ENCODE measurements at regions not wholly inside any gene's neighbourhood (a gene's known extent, or its start where the extent isn't known, plus 50 kb on each side); places are given as distances from the start of the nearest gene placed in this dataset.

DNA sequence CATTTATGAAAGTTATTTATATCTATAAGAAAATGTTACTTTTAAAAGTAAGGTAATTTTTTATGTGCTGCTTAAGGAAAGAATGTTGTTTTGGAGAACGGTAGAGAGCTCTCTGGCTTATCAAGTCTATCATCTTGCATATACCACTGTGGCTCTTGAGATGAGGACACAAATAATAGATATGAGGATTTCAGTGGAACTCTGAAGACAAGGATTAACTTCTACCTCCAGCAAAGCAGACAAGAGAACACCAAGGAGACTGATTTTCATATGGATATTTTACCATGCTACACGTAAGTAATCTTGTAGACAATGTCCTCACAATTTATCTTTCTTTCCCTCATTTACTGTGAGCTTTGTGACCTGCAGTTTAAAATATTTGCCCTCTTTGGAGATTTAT, 557.5 kb upstream of the NDST4 start:
- ATAC-seq = no peak
- intact Hi-C loops (cut with DNase I, micrococcal nuclease) = no loop called here
- no peaks in the 10 kb centered on the region for H3K9me3 ChIP-seq

DNA sequence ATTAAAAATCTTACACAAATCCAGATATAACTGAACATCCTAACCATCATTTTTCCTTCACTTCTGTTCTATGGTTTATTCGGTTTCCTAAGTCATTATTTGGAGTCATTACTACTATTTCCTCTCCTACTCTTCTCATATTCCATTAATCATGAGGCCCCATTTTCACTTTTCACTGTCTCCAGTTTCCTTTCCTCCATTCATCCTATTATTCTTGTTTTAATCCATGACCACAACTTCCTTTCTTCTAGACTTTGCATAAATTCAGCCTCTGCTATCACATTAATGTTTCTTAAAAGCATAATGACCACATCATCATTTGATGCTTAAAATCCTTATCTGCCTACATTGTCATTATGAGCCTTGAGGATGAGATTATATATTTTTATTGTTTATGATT, 555.0 kb upstream of the NDST4 start:
- Histone ChIP-seq H3K4me1 (ENCODE audit: low read depth) (no peaks in the 10 kb centered on the region), H3K36me3 (ENCODE audit: low read depth) (no peaks in the 10 kb centered on the region), H3K4me3 (no peak overlapping the region), H3K9me3 (no peaks in the 10 kb centered on the region)
- TF ChIP-seq, protein P1, sequence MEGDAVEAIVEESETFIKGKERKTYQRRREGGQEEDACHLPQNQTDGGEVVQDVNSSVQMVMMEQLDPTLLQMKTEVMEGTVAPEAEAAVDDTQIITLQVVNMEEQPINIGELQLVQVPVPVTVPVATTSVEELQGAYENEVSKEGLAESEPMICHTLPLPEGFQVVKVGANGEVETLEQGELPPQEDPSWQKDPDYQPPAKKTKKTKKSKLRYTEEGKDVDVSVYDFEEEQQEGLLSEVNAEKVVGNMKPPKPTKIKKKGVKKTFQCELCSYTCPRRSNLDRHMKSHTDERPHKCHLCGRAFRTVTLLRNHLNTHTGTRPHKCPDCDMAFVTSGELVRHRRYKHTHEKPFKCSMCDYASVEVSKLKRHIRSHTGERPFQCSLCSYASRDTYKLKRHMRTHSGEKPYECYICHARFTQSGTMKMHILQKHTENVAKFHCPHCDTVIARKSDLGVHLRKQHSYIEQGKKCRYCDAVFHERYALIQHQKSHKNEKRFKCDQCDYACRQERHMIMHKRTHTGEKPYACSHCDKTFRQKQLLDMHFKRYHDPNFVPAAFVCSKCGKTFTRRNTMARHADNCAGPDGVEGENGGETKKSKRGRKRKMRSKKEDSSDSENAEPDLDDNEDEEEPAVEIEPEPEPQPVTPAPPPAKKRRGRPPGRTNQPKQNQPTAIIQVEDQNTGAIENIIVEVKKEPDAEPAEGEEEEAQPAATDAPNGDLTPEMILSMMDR (IDR thresholded peaks at IDR 0.05) = no peak
- no peak for DNase-seq
- intact Hi-C loops (cut with DNase I, micrococcal nuclease) = no loop called here
- no peak for ATAC-seq

More for the DNA sequence above, 557.5 kb upstream of the NDST4 start:
- Histone ChIP-seq H3K4me1 (ENCODE audit: low read depth) (no peaks in the 10 kb centered on the region), H3K36me3 (ENCODE audit: low read depth) (no peaks in the 10 kb centered on the region), H3K4me3 (no peak overlapping the region)
- TF ChIP-seq, protein P1 (IDR thresholded peaks at IDR 0.05) = no peak
- no peak for DNase-seq

DNA sequence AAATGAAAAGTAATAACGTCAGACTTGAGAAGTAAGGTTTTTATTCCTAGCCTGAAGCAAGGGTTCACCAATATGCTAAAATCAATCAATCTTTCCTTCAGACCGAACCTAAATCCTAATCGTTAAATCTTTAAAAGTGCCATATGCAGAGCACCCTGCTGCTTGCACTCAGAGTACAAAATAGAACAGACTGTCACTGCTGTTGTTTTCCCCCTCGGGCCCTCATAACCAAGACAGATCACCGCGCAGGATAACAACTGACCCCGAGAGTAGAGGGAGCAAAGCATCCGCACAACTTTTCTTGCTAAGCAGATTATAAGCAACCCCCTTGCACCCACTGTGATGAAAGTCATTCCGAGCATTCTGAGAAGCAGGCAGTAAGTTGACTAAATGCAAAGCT, 550.9 kb upstream of the NDST4 start:
- DNase-seq (no peak), ATAC-seq (no peak)
- TF ChIP-seq, protein P1 (IDR thresholded peaks at IDR 0.05) = no peak
- no peaks in the 10 kb centered on the region for H3K4me1 ChIP-seq (ENCODE audit: low read depth)
- no peak overlapping the region for H3K4me3 ChIP-seq
- no peaks in the 10 kb centered on the region for H3K36me3 ChIP-seq (ENCODE audit: low read depth)
- no peaks in the 10 kb centered on the region for H3K9me3 ChIP-seq
- intact Hi-C loops (cut with DNase I, micrococcal nuclease) = no loop called here

DNA sequence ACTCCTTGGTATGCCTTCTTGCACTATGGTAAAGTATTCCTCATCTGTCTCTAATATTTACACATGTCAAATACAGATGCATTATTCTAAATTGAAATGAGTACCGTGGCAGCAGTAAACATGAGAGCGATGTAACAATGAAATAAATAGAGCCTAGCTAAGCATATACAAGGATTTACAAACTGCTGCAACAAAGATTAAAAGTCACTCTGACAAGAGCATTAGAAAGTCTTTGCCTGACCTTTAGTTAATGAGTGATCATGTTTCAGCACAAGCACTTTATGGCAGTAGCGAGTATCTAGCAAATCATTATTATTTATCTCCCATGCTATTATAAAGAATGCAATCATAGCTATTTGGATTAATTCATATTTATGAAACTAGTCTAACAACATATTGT, 547.0 kb upstream of the NDST4 start:
- DNase-seq (no peak), ATAC-seq (no peak)
- no peak overlapping the region for H3K4me3 ChIP-seq
- intact Hi-C loops (cut with DNase I, micrococcal nuclease) = no loop called here
- no peaks in the 10 kb centered on the region for H3K36me3 ChIP-seq (ENCODE audit: low read depth)
- TF ChIP-seq, protein P1 (IDR thresholded peaks at IDR 0.05) = no peak
- no peaks in the 10 kb centered on the region for H3K9me3 ChIP-seq
- H3K4me1 ChIP-seq (ENCODE audit: low read depth) = no peaks in the 10 kb centered on the region

DNA sequence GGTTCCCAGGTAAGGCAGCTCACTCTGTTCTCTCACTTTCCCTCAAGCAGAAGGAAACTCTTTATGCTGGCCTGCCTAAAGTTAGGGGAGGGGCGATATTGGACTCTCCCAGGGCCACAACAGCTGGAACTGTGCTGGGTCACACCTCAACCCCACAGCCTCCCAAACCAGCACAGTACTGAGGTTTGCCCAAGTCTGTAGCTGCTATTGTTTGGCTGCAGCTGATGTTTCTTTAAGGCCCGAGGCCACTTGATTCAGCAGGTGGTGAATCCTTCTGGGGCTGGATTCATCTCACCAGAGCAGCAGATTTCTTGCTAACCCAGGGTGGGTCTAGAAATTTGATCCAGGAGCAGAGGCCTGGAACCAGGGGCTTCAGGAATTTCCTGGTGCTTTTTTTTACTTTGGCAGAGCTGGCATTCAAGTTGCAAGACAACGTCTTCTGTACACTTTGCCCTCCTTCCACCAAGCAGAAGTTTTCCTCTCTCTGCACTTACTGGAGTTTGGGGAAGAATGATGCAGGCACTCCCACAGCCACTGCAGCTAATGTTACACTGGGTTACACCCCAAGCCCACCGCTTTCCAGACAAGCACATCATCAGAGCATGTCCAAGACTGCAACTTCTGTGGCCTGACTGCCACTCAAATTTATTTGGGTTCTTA, 544.7 kb upstream of the NDST4 start:
- Histone ChIP-seq H3K4me3 (no peak overlapping the region), H3K4me1 (ENCODE audit: low read depth) (no peaks in the 10 kb centered on the region), H3K36me3 (ENCODE audit: low read depth) (no peaks in the 10 kb centered on the region), H3K9me3 (no peaks in the 10 kb centered on the region)
- intact Hi-C loops (cut with DNase I, micrococcal nuclease) = no loop called here
- TF ChIP-seq, protein P1 (IDR thresholded peaks at IDR 0.05) = no peak
- no peak for DNase-seq
- no peak for ATAC-seq

DNA sequence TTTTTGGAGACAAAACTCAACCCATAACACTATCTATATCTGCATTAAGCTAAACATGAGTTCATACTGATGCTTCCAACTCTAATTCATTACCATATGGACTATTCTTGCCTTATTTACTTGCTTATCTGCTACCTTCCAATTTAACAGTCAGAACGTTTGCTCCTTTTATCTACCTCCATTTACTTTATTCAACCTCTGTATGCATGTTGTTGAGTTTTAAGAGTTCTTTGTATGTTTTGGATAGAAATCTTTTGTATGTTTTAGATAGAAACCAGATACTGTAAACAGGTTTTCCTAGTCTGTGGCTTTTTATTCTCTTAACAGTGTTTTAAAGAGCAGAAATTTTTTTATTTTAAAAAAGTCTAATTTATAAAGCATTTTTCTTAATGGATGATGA, 542.2 kb upstream of the NDST4 start:
- DNase-seq (no peak), ATAC-seq (no peak)
- H3K9me3 ChIP-seq = no peaks in the 10 kb centered on the region
- TF ChIP-seq, protein P1 (IDR thresholded peaks at IDR 0.05) = no peak
- no peaks in the 10 kb centered on the region for H3K4me1 ChIP-seq (ENCODE audit: low read depth)
- H3K4me3 ChIP-seq = no peak overlapping the region
- intact Hi-C loops (cut with DNase I, micrococcal nuclease) = no loop called here
- no peaks in the 10 kb centered on the region for H3K36me3 ChIP-seq (ENCODE audit: low read depth)

Data from mucosa of descending colon (tissue), 3 donors.